ENCODE measurements at regions not wholly inside any gene's neighbourhood (a gene's known extent, or its start where the extent isn't known, plus 50 kb on each side); places are given as distances from the start of the nearest gene placed in this dataset.

- Histone ChIP-seq H3K4me3 (replicated peaks; ENCODE audit: low read depth, low read length) (no peak overlapping the region), H3K36me3 (ENCODE audit: control insufficient read depth, insufficient read depth, low read length) (no peaks in the 10 kb centered on the region), H3K27me3 (replicated peaks; ENCODE audit: control insufficient read depth, insufficient read depth, low read length) (no peaks in the 10 kb centered on the region)
- TF ChIP-seq CTCF (IDR thresholded peaks at IDR 0.05; ENCODE audit: insufficient read depth, low read length, poor library complexity, severe bottlenecking) = no peak
- no peak for DNase-seq (ENCODE audit: extremely low read depth, insufficient read length)
These were observed 1076.5 kb upstream of the FLRT2 start for GRCh38 chr14:84453307-84453950.

GRCh38 chr14:84454114-84454513 lies 1075.8 kb upstream of the FLRT2 start:
- Histone ChIP-seq H3K27me3 (replicated peaks; ENCODE audit: control insufficient read depth, insufficient read depth, low read length) (no peaks in the 10 kb centered on the region), H3K4me3 (replicated peaks; ENCODE audit: low read depth, low read length) (no peak overlapping the region), H3K36me3 (ENCODE audit: control insufficient read depth, insufficient read depth, low read length) (no peaks in the 10 kb centered on the region)
- no peak for DNase-seq (ENCODE audit: extremely low read depth, insufficient read length)
- TF ChIP-seq CTCF (IDR thresholded peaks at IDR 0.05; ENCODE audit: insufficient read depth, low read length, poor library complexity, severe bottlenecking) = no peak

- Histone ChIP-seq H3K4me3 (replicated peaks; ENCODE audit: low read depth, low read length) (no peak overlapping the region), H3K36me3 (ENCODE audit: control insufficient read depth, insufficient read depth, low read length) (no peaks in the 10 kb centered on the region), H3K27me3 (replicated peaks; ENCODE audit: control insufficient read depth, insufficient read depth, low read length) (no peaks in the 10 kb centered on the region)
- no peak for TF ChIP-seq CTCF (IDR thresholded peaks at IDR 0.05; ENCODE audit: insufficient read depth, low read length, poor library complexity, severe bottlenecking)
- DNase-seq (ENCODE audit: extremely low read depth, insufficient read length) = no peak
These were observed 1073.0 kb upstream of the FLRT2 start for GRCh38 chr14:84456946-84457345.

GRCh38 chr14:84458881-84459280 lies 1071.1 kb upstream of the FLRT2 start:
- no peak for DNase-seq (ENCODE audit: extremely low read depth, insufficient read length)
- Histone ChIP-seq H3K4me3 (replicated peaks; ENCODE audit: low read depth, low read length) (no peak overlapping the region), H3K27me3 (replicated peaks; ENCODE audit: control insufficient read depth, insufficient read depth, low read length) (no peaks in the 10 kb centered on the region), H3K36me3 (ENCODE audit: control insufficient read depth, insufficient read depth, low read length) (no peaks in the 10 kb centered on the region)
- no peak for TF ChIP-seq CTCF (IDR thresholded peaks at IDR 0.05; ENCODE audit: insufficient read depth, low read length, poor library complexity, severe bottlenecking)

- no peak for DNase-seq (ENCODE audit: extremely low read depth, insufficient read length)
- Histone ChIP-seq H3K36me3 (ENCODE audit: control insufficient read depth, insufficient read depth, low read length) (no peaks in the 10 kb centered on the region), H3K27me3 (replicated peaks; ENCODE audit: control insufficient read depth, insufficient read depth, low read length) (no peaks in the 10 kb centered on the region), H3K4me3 (replicated peaks; ENCODE audit: low read depth, low read length) (no peak overlapping the region)
- TF ChIP-seq CTCF (IDR thresholded peaks at IDR 0.05; ENCODE audit: insufficient read depth, low read length, poor library complexity, severe bottlenecking) = no peak
These were observed 1064.1 kb upstream of the FLRT2 start for GRCh38 chr14:84465880-84466279.

- Histone ChIP-seq H3K27me3 (replicated peaks; ENCODE audit: control insufficient read depth, insufficient read depth, low read length) (no peaks in the 10 kb centered on the region), H3K4me3 (replicated peaks; ENCODE audit: low read depth, low read length) (no peak overlapping the region), H3K36me3 (ENCODE audit: control insufficient read depth, insufficient read depth, low read length) (no peaks in the 10 kb centered on the region)
- no peak for DNase-seq (ENCODE audit: extremely low read depth, insufficient read length)
- TF ChIP-seq CTCF (IDR thresholded peaks at IDR 0.05; ENCODE audit: insufficient read depth, low read length, poor library complexity, severe bottlenecking) = no peak
These were observed 1061.8 kb upstream of the FLRT2 start for GRCh38 chr14:84468153-84468552.
